ENCODE measurements at regions not wholly inside any gene's neighbourhood (a gene's known extent, or its start where the extent isn't known, plus 50 kb on each side); places are given as distances from the start of the nearest gene placed in this dataset.

- H3K4me3 Mint-ChIP-seq (ENCODE audit: low read depth, unreplicated experiment), result no peak overlapping the region
These were observed 599.0 kb upstream of the SYT4 start for GRCh38 chr18:43876286-43876685.

GRCh38 chr18:43876748-43877147 is 599.5 kb upstream of the SYT4 start:
- TF ChIP-seq, protein P1, sequence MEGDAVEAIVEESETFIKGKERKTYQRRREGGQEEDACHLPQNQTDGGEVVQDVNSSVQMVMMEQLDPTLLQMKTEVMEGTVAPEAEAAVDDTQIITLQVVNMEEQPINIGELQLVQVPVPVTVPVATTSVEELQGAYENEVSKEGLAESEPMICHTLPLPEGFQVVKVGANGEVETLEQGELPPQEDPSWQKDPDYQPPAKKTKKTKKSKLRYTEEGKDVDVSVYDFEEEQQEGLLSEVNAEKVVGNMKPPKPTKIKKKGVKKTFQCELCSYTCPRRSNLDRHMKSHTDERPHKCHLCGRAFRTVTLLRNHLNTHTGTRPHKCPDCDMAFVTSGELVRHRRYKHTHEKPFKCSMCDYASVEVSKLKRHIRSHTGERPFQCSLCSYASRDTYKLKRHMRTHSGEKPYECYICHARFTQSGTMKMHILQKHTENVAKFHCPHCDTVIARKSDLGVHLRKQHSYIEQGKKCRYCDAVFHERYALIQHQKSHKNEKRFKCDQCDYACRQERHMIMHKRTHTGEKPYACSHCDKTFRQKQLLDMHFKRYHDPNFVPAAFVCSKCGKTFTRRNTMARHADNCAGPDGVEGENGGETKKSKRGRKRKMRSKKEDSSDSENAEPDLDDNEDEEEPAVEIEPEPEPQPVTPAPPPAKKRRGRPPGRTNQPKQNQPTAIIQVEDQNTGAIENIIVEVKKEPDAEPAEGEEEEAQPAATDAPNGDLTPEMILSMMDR (IDR thresholded peaks at IDR 0.05; ENCODE audit: unreplicated experiment), result no peak
- H3K4me3 Mint-ChIP-seq (ENCODE audit: low read depth, unreplicated experiment), result no peak overlapping the region

More at GRCh38 chr18:43876286-43876685, 599.0 kb upstream of the SYT4 start:
- no TSS peak for BruUV-seq (replicated peaks)
- no peaks in the 10 kb centered on the region for H3K27me3 Mint-ChIP-seq (ENCODE audit: unreplicated experiment)
- H3K4me1 Mint-ChIP-seq (ENCODE audit: low read depth, unreplicated experiment), result no peaks in the 10 kb centered on the region
- TF ChIP-seq, protein P1 (IDR thresholded peaks at IDR 0.05; ENCODE audit: unreplicated experiment), result no peak
- H3K27ac Mint-ChIP-seq (ENCODE audit: unreplicated experiment), result no peak overlapping the region
- H3K9me3 Mint-ChIP-seq (ENCODE audit: low read depth, unreplicated experiment), result no peaks in the 10 kb centered on the region
- DNase-seq, result no peak
- CTCF ChIA-PET, result interaction anchor here (0.6 kb wide), 1 partner anchor 1580 kb away, joined by 3 read pairs; no protein-coding TSS in a partner anchor
- intact Hi-C loops (cut with micrococcal nuclease; ENCODE audit: unreplicated experiment), result no loop called here
- H3K36me3 Mint-ChIP-seq (ENCODE audit: insufficient read depth, unreplicated experiment), result no peaks in the 10 kb centered on the region

GRCh38 chr18:43877616-43878321 is 600.5 kb upstream of the SYT4 start:
- H3K4me3 Mint-ChIP-seq (ENCODE audit: low read depth, unreplicated experiment), result no peak overlapping the region
- H3K36me3 Mint-ChIP-seq (ENCODE audit: insufficient read depth, unreplicated experiment), result no peaks in the 10 kb centered on the region
- intact Hi-C loops (cut with micrococcal nuclease; ENCODE audit: unreplicated experiment), result no loop called here
- TF ChIP-seq, protein P1 (IDR thresholded peaks at IDR 0.05; ENCODE audit: unreplicated experiment), result no peak
- no peak overlapping the region for H3K27ac Mint-ChIP-seq (ENCODE audit: unreplicated experiment)
- H3K9me3 Mint-ChIP-seq (ENCODE audit: low read depth, unreplicated experiment), result no peaks in the 10 kb centered on the region
- no peaks in the 10 kb centered on the region for H3K27me3 Mint-ChIP-seq (ENCODE audit: unreplicated experiment)
- DNase-seq, result no peak
- CTCF ChIA-PET, result no interaction called here
- no TSS peak for BruUV-seq (replicated peaks)
- H3K4me1 Mint-ChIP-seq (ENCODE audit: low read depth, unreplicated experiment), result no peaks in the 10 kb centered on the region

More at GRCh38 chr18:43876748-43877147, 599.5 kb upstream of the SYT4 start:
- intact Hi-C loops (cut with micrococcal nuclease; ENCODE audit: unreplicated experiment), result no loop called here
- CTCF ChIA-PET, result interaction anchor here (0.6 kb wide), 1 partner anchor 1580 kb away, joined by 3 read pairs; no protein-coding TSS in a partner anchor
- BruUV-seq (replicated peaks), result no TSS peak
- Mint-ChIP-seq H3K36me3 (ENCODE audit: insufficient read depth, unreplicated experiment) (no peaks in the 10 kb centered on the region), H3K4me1 (ENCODE audit: low read depth, unreplicated experiment) (no peaks in the 10 kb centered on the region), H3K27ac (ENCODE audit: unreplicated experiment) (no peak overlapping the region), H3K9me3 (ENCODE audit: low read depth, unreplicated experiment) (no peaks in the 10 kb centered on the region), H3K27me3 (ENCODE audit: unreplicated experiment) (no peaks in the 10 kb centered on the region)
- DNase-seq, result no peak

DNA sequence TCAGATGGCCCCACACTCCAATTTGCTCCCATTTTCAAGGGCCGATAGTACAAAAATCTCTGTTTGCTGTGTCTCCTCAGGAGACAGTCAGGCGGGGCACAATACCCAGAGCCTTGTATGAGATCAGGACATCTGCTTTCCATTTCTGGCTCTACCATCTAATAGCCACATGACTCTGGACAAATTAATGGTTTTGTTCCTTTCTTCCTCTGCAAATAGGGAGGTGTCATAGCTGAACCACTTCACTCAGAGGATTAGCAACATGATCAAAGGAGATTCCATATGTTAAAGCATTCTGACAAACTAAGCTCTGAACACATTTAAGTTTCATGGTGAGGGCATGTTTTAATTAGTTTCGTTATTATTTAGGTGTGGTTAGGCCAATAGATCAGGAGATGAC is 602.1 kb upstream of the SYT4 start:
- Mint-ChIP-seq H3K27me3 (ENCODE audit: unreplicated experiment) (no peaks in the 10 kb centered on the region), H3K27ac (ENCODE audit: unreplicated experiment) (no peak overlapping the region), H3K9me3 (ENCODE audit: low read depth, unreplicated experiment) (no peaks in the 10 kb centered on the region), H3K36me3 (ENCODE audit: insufficient read depth, unreplicated experiment) (no peaks in the 10 kb centered on the region), H3K4me1 (ENCODE audit: low read depth, unreplicated experiment) (no peaks in the 10 kb centered on the region), H3K4me3 (ENCODE audit: low read depth, unreplicated experiment) (no peak overlapping the region)
- CTCF ChIA-PET, result interaction anchor here (1.0 kb wide), 1 partner anchor 12 kb away, joined by 3 read pairs; no protein-coding TSS in a partner anchor
- TF ChIP-seq, protein P1 (IDR thresholded peaks at IDR 0.05; ENCODE audit: unreplicated experiment), result no peak
- DNase-seq, result no peak
- intact Hi-C loops (cut with micrococcal nuclease; ENCODE audit: unreplicated experiment), result no loop called here
- BruUV-seq (replicated peaks), result no TSS peak
